SHP77 treated with DMSO at 0.1 percent for 48 hours (cell line): ENCODE measurements at regions not wholly inside any gene's neighbourhood (a gene's known extent, or its start where the extent isn't known, plus 50 kb on each side); places are given as distances from the start of the nearest gene placed in this dataset.

ENCODE experiments used
- DNase-seq: peaks from one replicate; lab custom pipeline; 2025; lab: John Stamatoyannopoulos, UW

DNA sequence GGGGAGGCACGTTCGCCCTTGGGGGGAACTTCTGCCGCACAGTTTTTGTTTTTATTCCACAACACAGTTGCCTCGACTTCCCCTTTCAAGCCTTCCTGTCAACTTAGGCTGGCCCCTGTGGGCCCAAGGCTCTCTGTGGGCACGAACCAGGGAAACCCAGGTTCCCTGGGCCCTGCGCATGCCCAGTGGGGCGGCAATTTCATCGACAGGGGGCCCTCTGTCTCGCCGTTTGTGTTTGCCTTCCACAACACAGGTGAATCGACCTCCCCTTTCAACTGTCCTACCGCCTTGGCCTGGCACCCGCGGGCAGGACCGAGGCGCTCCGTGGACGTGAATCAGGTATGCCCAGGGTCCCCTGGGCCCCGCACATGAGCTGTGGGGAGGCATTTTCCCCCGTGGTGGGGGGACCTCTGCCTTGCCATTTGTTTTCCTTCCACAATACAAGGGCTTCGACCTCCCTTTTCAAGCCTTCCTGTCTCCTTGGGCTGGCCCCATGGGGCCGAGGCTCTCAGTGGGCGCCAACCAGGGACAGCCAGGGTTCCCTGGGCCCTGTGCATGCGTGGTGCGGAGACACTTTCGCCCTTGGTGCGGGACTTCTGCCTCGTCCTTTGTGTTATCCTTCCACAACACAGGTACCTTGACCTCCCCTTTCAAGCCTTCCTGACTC lies 354.0 kb downstream of the ALG10 start:
- no peak for DNase-seq

GRCh38 chr12:34377243-34378035 lies 355.1 kb downstream of the ALG10 start:
- DNase-seq = no peak

DNA sequence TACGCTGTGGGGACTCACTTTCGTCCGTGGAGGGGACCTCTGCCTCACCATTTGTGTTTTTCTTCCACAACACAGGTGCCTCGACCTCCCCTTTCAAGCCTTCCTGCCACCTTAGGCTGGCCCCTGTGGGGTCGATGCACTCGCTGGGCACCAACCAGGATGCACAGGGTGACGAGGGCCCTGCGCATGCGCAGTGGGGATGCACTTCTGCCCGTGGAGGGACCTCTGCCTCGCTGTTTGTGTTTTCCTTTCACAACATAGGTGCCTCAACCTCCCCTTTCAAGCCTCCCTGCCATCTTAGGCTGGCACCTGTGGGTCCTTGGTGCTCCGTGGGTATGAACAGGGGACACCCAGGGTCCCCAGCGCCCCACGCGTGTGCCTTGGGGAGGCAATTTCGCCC lies 356.8 kb downstream of the ALG10 start:
- DNase-seq = no peak

DNA sequence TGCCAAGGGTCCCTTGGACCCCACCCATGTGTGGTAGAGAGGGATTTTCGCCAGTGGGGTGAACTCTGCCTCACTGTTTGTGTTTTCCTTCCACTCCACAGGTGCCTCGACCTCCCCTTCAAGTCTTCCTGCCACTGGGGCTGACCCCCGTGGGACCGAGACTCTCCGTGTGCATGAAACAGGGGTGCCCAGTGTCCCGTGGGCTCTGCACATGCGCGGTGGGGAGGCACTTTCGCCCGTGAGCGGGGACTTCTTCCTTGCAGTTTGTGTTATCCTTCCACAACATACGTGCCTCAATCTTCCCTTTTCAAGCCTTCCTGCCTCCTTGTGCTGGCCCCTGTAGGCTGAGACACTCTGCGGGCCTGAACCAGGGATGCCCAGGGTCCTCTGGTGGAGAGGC lies 362.4 kb downstream of the ALG10 start:
- DNase-seq = no peak

GRCh38 chr12:34386016-34386415 lies 363.7 kb downstream of the ALG10 start:
- DNase-seq = no peak

DNA sequence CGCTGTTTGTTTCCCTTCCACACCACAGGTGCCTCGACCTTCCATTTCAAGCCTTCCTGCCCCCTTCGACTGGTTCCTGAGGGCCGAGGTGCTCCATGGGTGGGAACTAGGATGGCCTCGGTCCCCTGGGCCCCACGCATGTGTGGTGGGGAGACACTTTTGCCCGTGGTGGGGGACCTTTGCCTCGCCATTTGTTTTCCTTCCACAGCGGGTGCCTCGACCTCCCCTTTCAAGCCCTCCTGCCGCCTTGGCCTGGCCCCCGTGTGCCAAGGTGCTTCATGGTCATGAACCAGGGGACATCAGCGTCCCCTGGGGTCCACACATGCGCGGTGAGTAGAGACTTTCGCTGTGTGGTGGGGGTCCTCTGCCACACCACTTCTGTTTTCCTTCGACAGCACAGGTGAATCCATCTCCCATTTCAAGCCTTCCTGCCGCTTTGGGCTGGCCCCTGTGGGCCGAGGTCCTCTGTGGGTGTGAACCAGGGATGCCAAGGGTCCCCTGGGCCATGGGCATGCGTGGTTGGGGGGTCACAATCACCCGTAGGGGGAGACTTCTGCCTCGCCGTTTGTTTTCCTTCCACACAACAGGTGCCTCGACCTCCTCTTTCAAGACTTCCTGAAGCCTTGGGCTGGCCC lies 364.4 kb downstream of the ALG10 start:
- no peak for DNase-seq

DNA sequence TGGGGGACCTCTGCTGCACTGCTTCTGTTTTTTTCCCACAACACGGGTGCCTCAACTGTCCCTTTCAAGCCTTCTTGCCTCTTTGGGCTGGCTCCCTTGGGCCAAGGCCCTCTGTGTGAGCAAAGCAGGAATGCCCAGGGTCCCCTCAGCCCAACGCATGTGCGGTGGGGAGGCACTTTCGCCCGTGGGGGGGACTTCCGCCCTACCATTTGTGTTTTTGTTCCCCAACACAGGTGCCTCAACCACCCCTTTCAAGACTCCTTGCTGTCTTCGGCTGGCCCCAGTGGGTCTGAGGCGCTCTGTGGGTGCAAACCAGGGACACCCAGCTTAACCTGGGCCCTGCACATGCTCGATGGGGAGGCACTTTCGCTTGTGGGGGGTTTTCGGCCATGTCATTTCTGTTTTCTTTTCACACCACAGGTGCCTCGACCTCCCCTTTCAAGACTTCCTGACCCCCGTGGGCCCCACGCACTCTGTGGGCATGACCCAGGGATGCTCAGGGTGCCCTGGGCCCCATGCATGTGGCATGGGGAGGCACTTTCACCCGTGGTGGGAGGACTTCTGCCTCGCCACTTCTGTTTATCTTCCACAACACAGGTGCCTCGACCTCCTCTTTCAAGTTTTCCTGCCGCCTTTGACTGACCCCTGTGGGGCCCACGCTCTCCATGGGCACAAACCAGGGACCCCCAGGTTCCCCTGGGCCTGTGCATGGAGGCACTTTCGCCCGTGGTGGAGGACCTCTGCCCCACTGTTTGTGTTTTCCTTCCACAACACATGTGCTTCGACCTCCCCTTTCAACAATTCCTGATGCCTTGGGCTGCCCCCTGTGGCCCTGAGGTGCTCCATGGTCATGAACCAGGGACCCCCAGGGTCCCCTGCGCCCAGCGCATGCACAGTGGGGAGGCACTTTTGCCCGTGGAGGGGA lies 365.7 kb downstream of the ALG10 start:
- DNase-seq = no peak

- no peak for DNase-seq
These were observed 366.5 kb downstream of the ALG10 start for GRCh38 chr12:34388636-34389377.

DNA sequence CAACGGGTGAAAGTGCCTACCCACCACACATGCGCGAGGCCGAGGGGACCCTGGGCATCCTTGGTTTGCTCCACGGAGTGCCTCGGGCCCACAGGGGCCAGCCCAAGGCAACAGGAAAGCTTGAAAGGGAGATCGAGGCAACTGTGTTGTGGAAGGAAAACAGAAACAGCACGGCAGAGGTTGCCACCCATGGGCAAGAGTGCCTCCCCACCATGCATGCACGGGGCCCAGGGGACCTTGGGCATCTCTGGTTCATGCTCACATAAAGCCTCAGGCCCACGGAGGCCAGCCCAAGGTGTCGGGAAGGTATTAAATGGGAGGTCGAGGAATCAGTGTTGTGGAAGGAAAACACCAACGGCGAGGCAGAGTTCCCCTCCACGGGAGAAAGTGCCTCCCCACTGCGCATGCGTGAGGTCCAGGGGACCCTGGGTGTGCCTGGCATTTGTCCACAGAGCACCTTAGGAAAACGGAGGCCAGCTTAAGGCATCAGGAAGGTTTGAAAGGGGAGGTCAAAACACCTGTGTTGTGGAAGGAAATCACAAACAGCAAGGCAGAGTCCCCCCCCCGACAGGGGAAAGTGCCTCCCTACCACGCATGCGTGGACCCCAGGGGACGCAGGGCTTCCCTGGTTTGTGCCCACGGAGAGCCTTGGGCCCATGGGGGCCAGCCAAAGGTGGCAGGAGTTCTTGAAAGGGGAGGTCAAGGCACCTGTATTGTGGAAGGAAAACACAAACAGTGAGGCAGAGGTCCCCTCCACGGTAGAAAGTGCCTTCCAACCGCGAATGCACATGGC lies 367.3 kb downstream of the ALG10 start:
- no peak for DNase-seq

- DNase-seq = no peak
These were observed 368.0 kb downstream of the ALG10 start for GRCh38 chr12:34390171-34390841.

DNA sequence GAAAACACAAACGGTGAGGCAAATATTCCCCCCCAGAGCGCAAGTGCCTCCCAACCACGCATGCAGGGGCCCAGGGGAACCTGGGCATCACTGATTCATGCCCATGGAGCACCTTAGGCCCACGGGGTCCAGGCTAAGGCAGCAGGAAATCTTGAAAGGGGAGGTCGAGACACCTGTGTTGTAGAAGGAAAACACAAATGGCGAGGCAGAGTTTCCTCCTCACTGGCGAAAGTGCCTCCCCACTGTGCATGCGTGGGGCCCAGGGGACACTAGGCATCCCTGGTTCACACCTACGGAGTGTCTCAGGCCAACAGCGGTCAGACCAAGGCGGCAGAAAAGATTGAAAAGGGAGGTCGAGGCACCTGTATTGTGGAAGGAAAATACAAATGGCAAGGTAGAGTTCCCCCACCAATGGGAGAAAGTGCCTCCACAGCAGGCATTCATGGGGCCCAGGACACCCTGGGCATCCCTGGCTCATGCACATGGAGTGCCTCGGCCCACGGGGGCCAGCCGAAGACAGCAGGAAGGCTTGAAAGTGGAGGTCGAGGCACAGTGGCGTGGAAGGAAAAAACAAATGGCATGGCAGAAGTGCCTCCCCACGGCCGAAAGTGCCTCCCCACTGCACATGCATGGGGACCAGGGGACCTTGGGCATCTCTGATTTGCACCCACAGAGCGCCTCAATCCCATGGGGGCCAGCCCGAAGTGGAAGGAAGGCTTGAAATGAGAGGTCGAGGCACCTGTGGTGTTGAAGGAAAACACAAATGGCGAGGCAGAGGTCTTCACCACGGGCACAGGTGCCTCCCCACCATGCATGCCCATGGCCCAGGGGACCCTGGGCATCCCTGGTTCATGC lies 368.8 kb downstream of the ALG10 start:
- DNase-seq = no peak

- no peak for DNase-seq
These were observed 369.7 kb downstream of the ALG10 start for GRCh38 chr12:34391771-34392581.

- no peak for DNase-seq
These were observed 370.4 kb downstream of the ALG10 start for GRCh38 chr12:34392741-34393085.

GRCh38 chr12:34393086-34393820 lies 371.0 kb downstream of the ALG10 start:
- DNase-seq = no peak

GRCh38 chr12:34393821-34394150 lies 371.5 kb downstream of the ALG10 start:
- no peak for DNase-seq

- DNase-seq = no peak
These were observed 372.1 kb downstream of the ALG10 start for GRCh38 chr12:34394211-34395055.
